ENCODE measurements at regions not wholly inside any gene's neighbourhood (a gene's known extent, or its start where the extent isn't known, plus 50 kb on each side); places are given as distances from the start of the nearest gene placed in this dataset.

GRCh38 chr14:48792376-48793024 is 793.7 kb downstream of the RPS29 start:
- TF ChIP-seq EZH2 (IDR thresholded peaks at IDR 0.05; ENCODE audit: borderline replicate concordance, insufficient read depth, low read depth, low read length, poor library complexity, severe bottlenecking) (no peak), CTCF (IDR thresholded peaks at IDR 0.05) (no peak)
- no peaks in the 10 kb centered on the region for H3K4me1 Mint-ChIP-seq
- no peak overlapping the region for H3K4me3 Mint-ChIP-seq
- no peaks in the 10 kb centered on the region for H4K20me1 ChIP-seq (ENCODE audit: control insufficient read depth, insufficient read depth, low read length, poor library complexity, severe bottlenecking)
- H3K36me3 ChIP-seq (replicated peaks in 1 of 2; ENCODE audit: control extremely low read depth in 1 of 2, control insufficient read depth in 1 of 2, extremely low read depth in 1 of 2, insufficient read depth in 2 of 2, low read length in 1 of 2): no peaks in the 10 kb centered on the region
- no peak overlapping the region for H3K27ac Mint-ChIP-seq
- H3K27me3 ChIP-seq (replicated peaks in 1 of 4; ENCODE audit: control extremely low read depth in 1 of 4, control insufficient read depth in 3 of 4, insufficient read depth in 4 of 4, low read length in 3 of 4): no peaks in the 10 kb centered on the region
- no peak overlapping the region for H2AFZ ChIP-seq (ENCODE audit: insufficient read depth, low read depth, low read length, poor library complexity, severe bottlenecking)
- WGBS (ENCODE audit: insufficient coverage): 83% methylated on average over 3 of the region's 5 CpGs
- intact Hi-C loops (cut with micrococcal nuclease): no loop called here
- H3K4me3 ChIP-seq (ENCODE audit: control extremely low read depth in 1 of 5, extremely low read depth in 1 of 5, insufficient read depth in 1 of 5, low read depth in 2 of 5, low read length in 4 of 5): no peak overlapping the region
- peaks cover 3% of the 10 kb centered on the region for H3K9me3 Mint-ChIP-seq (ENCODE audit: insufficient read depth)
- no peaks in the 10 kb centered on the region for H3K4me1 ChIP-seq (ENCODE audit: control insufficient read depth in 2 of 2, insufficient read depth in 2 of 2, low read length in 2 of 2)
- no peaks in the 10 kb centered on the region for H3K27me3 Mint-ChIP-seq
- no peak overlapping the region for H3K9ac ChIP-seq (ENCODE audit: low read length)
- ChIA-PET POLR2A (no interaction called here), CTCF (no interaction called here)
- H3K4me2 ChIP-seq (replicated peaks; ENCODE audit: low read depth, low read length, poor library complexity, severe bottlenecking): no peak overlapping the region
- H3K27ac ChIP-seq (ENCODE audit: low read length in 2 of 2): no peak overlapping the region
- ATAC-seq (ENCODE audit: low read depth): no peak
- DNase-seq: no peak
- no peaks in the 10 kb centered on the region for H3K79me2 ChIP-seq (ENCODE audit: control insufficient read depth, insufficient read depth, low read length)
- H3K9me3 ChIP-seq (ENCODE audit: control extremely low read depth in 1 of 3, control insufficient read depth in 2 of 3, insufficient read depth in 1 of 3, low read length in 2 of 3): peaks cover 0 to 5% (median 0%) of the 10 kb centered on the region in 3 donors

GRCh38 chr14:48788771-48789170 is 797.4 kb downstream of the RPS29 start:
- no peak for ATAC-seq (ENCODE audit: low read depth)
- DNase-seq: no peak

More at GRCh38 chr14:48788771-48789170, 797.4 kb downstream of the RPS29 start:
- POLR2A ChIA-PET: no interaction called here
- no peak overlapping the region for H3K27ac Mint-ChIP-seq
- Histone ChIP-seq H3K9ac (ENCODE audit: low read length) (no peak overlapping the region), H3K27me3 (replicated peaks in 1 of 4; ENCODE audit: control extremely low read depth in 1 of 4, control insufficient read depth in 3 of 4, insufficient read depth in 4 of 4, low read length in 3 of 4) (no peaks in the 10 kb centered on the region), H3K27ac (ENCODE audit: low read length in 2 of 2) (no peak overlapping the region), H3K36me3 (replicated peaks in 1 of 2; ENCODE audit: control extremely low read depth in 1 of 2, control insufficient read depth in 1 of 2, extremely low read depth in 1 of 2, insufficient read depth in 2 of 2, low read length in 1 of 2) (no peaks in the 10 kb centered on the region), H2AFZ (ENCODE audit: insufficient read depth, low read depth, low read length, poor library complexity, severe bottlenecking) (no peak overlapping the region), H3K9me3 (ENCODE audit: control extremely low read depth in 1 of 3, control insufficient read depth in 2 of 3, insufficient read depth in 1 of 3, low read length in 2 of 3) (peaks cover 0 to 5% (median 0%) of the 10 kb centered on the region in 3 donors), H3K4me3 (ENCODE audit: control extremely low read depth in 1 of 5, extremely low read depth in 1 of 5, insufficient read depth in 1 of 5, low read depth in 2 of 5, low read length in 4 of 5) (no peak overlapping the region), H3K4me1 (ENCODE audit: control insufficient read depth in 2 of 2, insufficient read depth in 2 of 2, low read length in 2 of 2) (no peaks in the 10 kb centered on the region), H3K79me2 (ENCODE audit: control insufficient read depth, insufficient read depth, low read length) (no peaks in the 10 kb centered on the region), H4K20me1 (ENCODE audit: control insufficient read depth, insufficient read depth, low read length, poor library complexity, severe bottlenecking) (no peaks in the 10 kb centered on the region), H3K4me2 (replicated peaks; ENCODE audit: low read depth, low read length, poor library complexity, severe bottlenecking) (no peak overlapping the region)
- no peaks in the 10 kb centered on the region for H3K9me3 Mint-ChIP-seq (ENCODE audit: insufficient read depth)
- H3K4me1 Mint-ChIP-seq: no peaks in the 10 kb centered on the region
- no peak overlapping the region for H3K4me3 Mint-ChIP-seq
- WGBS (ENCODE audit: insufficient coverage): no CpG with 5 or more reads among the region's 2 CpGs
- no peak for TF ChIP-seq CTCF (IDR thresholded peaks at IDR 0.05)
- no peak for TF ChIP-seq EZH2 (IDR thresholded peaks at IDR 0.05; ENCODE audit: borderline replicate concordance, insufficient read depth, low read depth, low read length, poor library complexity, severe bottlenecking)
- intact Hi-C loops (cut with micrococcal nuclease): loop anchor here (10.0 kb wide), 1 partner anchor 1786 kb away; no protein-coding TSS in a partner anchor
- H3K27me3 Mint-ChIP-seq: no peaks in the 10 kb centered on the region
- CTCF ChIA-PET: no interaction called here
